MCF 10A (cell line): ENCODE measurements at regions not wholly inside any gene's neighbourhood (a gene's known extent, or its start where the extent isn't known, plus 50 kb on each side); places are given as distances from the start of the nearest gene placed in this dataset.

Experiments
- BruUV-seq: library from RNA; stranded (reverse); fragments of 400-500 nt; replicated peaks from 2 replicates; lab custom pipeline; 2021; lab: Mats Ljungman, UMichigan
- CTCF ChIA-PET: fragments of 300-600 bp; sonication (Branson Sonifier 250); formaldehyde crosslinking; extraction: SDS; loops from one replicate; lab custom pipeline; 2021; ENCODE audit warnings: antibody characterized with exemption, inconsistent platforms; lab: Yijun Ruan, JAX
- POLR2A ChIA-PET: fragments of 300-600, 350-650 bp; sonication (Branson Sonifier 250); formaldehyde crosslinking; extraction: SDS; loops from one replicate; lab custom pipeline; 2020; ENCODE audit warnings: antibody characterized with exemption, inconsistent platforms; lab: Yijun Ruan, JAX
- DNase-seq: peaks from one replicate; pipeline ENCODE4 v3.0.0-alpha.2; 2018; ENCODE audit not compliant: unreplicated experiment
- H3K27ac Mint-ChIP-seq: one replicate; pipeline ENCODE4 v1.8.0; 2022; ENCODE audit warnings: mild to moderate bottlenecking, low read depth, mixed read lengths; ENCODE audit not compliant: unreplicated experiment
- H3K27me3 Mint-ChIP-seq: one replicate; pipeline ENCODE4 v1.8.0; 2022; ENCODE audit warnings: mixed read lengths; ENCODE audit not compliant: insufficient read depth, unreplicated experiment
- H3K36me3 Mint-ChIP-seq: one replicate; pipeline ENCODE4 v1.8.0; 2022; ENCODE audit warnings: mild to moderate bottlenecking, moderate library complexity, mixed read lengths; ENCODE audit not compliant: insufficient read depth, unreplicated experiment
- H3K4me1 Mint-ChIP-seq: one replicate; pipeline ENCODE4 v1.8.0; 2022; ENCODE audit warnings: mixed read lengths; ENCODE audit not compliant: insufficient read depth, unreplicated experiment
- H3K4me3 Mint-ChIP-seq: one replicate; pipeline ENCODE4 v1.8.0; 2022; ENCODE audit warnings: mild to moderate bottlenecking, moderate library complexity, mixed read lengths; ENCODE audit not compliant: unreplicated experiment
- H3K9me3 Mint-ChIP-seq: one replicate; pipeline ENCODE4 v1.8.0; 2022; ENCODE audit warnings: mixed read lengths; ENCODE audit not compliant: unreplicated experiment
- CTCF ChIP-seq: fragments of 200-600 bp; IDR thresholded peaks from one replicate; pipeline ENCODE4 v1.8.0; 2022; ENCODE audit warnings: antibody characterized with exemption, mild to moderate bottlenecking; ENCODE audit not compliant: unreplicated experiment
- intact Hi-C: fragments of 100-400 bp; cut with micrococcal nuclease; formaldehyde crosslinking; loops from 2 replicates; pipeline ENCODE4 v1.14.1; 2022

GRCh38 chrX:36436361-36436760 is 516.8 kb downstream of the CFAP47 start:
- BruUV-seq = no TSS peak

GRCh38 chrX:36443007-36443406 is 523.5 kb downstream of the CFAP47 start:
- H3K4me3 Mint-ChIP-seq = no peak overlapping the region
- intact Hi-C loops = no loop called here
- no peak for TF ChIP-seq CTCF
- no peaks in the 10 kb centered on the region for H3K27me3 Mint-ChIP-seq
- H3K27ac Mint-ChIP-seq = no peak overlapping the region
- BruUV-seq = no TSS peak
- POLR2A ChIA-PET = no interaction called here
- CTCF ChIA-PET = interaction anchor here (0.7 kb wide), 1 partner anchor 190 kb away, joined by 3 read pairs; no protein-coding TSS in a partner anchor
- H3K9me3 Mint-ChIP-seq = no peaks in the 10 kb centered on the region
- no peak for DNase-seq
- H3K36me3 Mint-ChIP-seq = no peaks in the 10 kb centered on the region
- no peaks in the 10 kb centered on the region for H3K4me1 Mint-ChIP-seq

More at GRCh38 chrX:36436361-36436760, 516.8 kb downstream of the CFAP47 start:
- Mint-ChIP-seq H3K4me1 (peaks cover 7% of the 10 kb centered on the region), H3K4me3 (no peak overlapping the region), H3K27me3 (no peaks in the 10 kb centered on the region), H3K27ac (no peak overlapping the region), H3K9me3 (no peaks in the 10 kb centered on the region), H3K36me3 (no peaks in the 10 kb centered on the region)
- ChIA-PET POLR2A (no interaction called here), CTCF (interaction anchor here (0.6 kb wide), 1 partner anchor 1518 kb away, joined by 3 read pairs; no protein-coding TSS in a partner anchor)
- no peak for DNase-seq
- intact Hi-C loops = no loop called here
- TF ChIP-seq CTCF = no peak

GRCh38 chrX:36445566-36445965 is 526.0 kb downstream of the CFAP47 start:
- no TSS peak for BruUV-seq
- no peak for DNase-seq
- Mint-ChIP-seq H3K4me3 (no peak overlapping the region), H3K36me3 (no peaks in the 10 kb centered on the region), H3K9me3 (peaks cover 13% of the 10 kb centered on the region), H3K27me3 (no peaks in the 10 kb centered on the region), H3K4me1 (no peaks in the 10 kb centered on the region), H3K27ac (no peak overlapping the region)
- intact Hi-C loops = no loop called here
- ChIA-PET POLR2A (no interaction called here), CTCF (interaction anchor here (0.7 kb wide), 1 partner anchor 480 kb away, joined by 3 read pairs; no protein-coding TSS in a partner anchor)
- TF ChIP-seq CTCF = no peak

- Mint-ChIP-seq H3K4me1 (no peaks in the 10 kb centered on the region), H3K27ac (no peak overlapping the region), H3K9me3 (no peaks in the 10 kb centered on the region), H3K4me3 (no peak overlapping the region), H3K36me3 (peaks cover 4% of the 10 kb centered on the region), H3K27me3 (no peaks in the 10 kb centered on the region)
- ChIA-PET CTCF (interaction anchor here (0.6 kb wide), 1 partner anchor 1713 kb away, joined by 3 read pairs; no protein-coding TSS in a partner anchor), POLR2A (no interaction called here)
- BruUV-seq = no TSS peak
- no peak for DNase-seq
- TF ChIP-seq CTCF = no peak
- intact Hi-C loops = no loop called here
Observed at GRCh38 chrX:36462142-36462541, 542.6 kb downstream of the CFAP47 start.
